Peyer's patch (tissue), 4 donors: ENCODE measurements at regions not wholly inside any gene's neighbourhood (a gene's known extent, or its start where the extent isn't known, plus 50 kb on each side); places are given as distances from the start of the nearest gene placed in this dataset.

ENCODE experiments used
- DNase-seq, 3 donors: peaks; one replicate each; pipeline ENCODE4 v3.0.0-alpha.2; 2017 to 2019
- H3K27ac ChIP-seq, 4 donors: fragments of 200-600 bp; sonication (generic); one replicate each; pipeline ENCODE4 v1.5.1; 2016 to 2019
- H3K27me3 ChIP-seq, 2 donors: fragments of 200-600 bp; sonication (generic); one replicate each; pipeline ENCODE4 v1.5.1; 2019
- H3K36me3 ChIP-seq, 3 donors: fragments of 200-600 bp; sonication (generic); one replicate each; pipeline ENCODE4 v1.5.1; 2016 to 2019
- H3K4me1 ChIP-seq, 4 donors: fragments of 200-600 bp; sonication (generic); one replicate each; pipeline ENCODE4 v1.5.1; 2016 to 2019
- H3K4me3 ChIP-seq, 4 donors: fragments of 200-600 bp; sonication (generic); 1 replicate in 3 of 4; 2 replicates in 1 of 4; pipeline ENCODE4 v1.5.1; 2016 to 2019; ENCODE audit warnings: mild to moderate bottlenecking in 1 of 4
- H3K9me3 ChIP-seq, 4 donors: fragments of 200-600 bp; sonication (generic); one replicate each; pipeline ENCODE4 v1.5.1; 2016 to 2019; ENCODE audit warnings: mild to moderate bottlenecking in 1 of 4
- POLR2A ChIP-seq, 2 donors: fragments of 450-650 bp; IDR thresholded peaks; one replicate each; pipeline ENCODE4 v1.5.1; 2017; ENCODE audit warnings: antibody characterized with exemption in 2 of 2, mild to moderate bottlenecking in 2 of 2, moderate library complexity in 2 of 2
- TF ChIP-seq, protein P1 (sequence below), 6 experiments: fragments of 450-650 bp in 4 of 6; fragments of 200-600 bp in 2 of 6; sonication (generic) in 1 of 6; IDR thresholded peaks; one replicate each; pipeline ENCODE4 v1.5.1; 2017 to 2019; ENCODE audit warnings: antibody characterized with exemption in 6 of 6, mild to moderate bottlenecking in 3 of 6, moderate library complexity in 1 of 6

DNA sequence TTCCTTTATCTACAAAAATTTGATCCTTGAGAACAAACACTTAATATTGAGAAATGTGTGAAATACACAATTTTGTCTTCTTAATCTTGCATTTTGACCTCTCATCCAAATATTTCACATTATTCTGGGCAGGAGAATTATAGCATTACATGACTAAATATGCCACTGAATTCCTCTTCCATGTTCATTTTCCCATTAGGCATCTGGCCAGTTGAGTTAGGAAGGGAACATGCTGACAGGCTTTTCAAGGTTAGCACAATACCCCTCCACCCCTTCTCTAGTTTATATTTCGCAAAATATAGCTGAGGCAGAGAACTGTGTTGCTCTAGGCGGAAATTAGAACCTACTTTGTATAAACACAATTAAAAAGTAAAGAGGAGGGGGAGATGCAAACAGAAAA lies 271.7 kb upstream of the ZC3H12C start:
- TF ChIP-seq, protein P1, sequence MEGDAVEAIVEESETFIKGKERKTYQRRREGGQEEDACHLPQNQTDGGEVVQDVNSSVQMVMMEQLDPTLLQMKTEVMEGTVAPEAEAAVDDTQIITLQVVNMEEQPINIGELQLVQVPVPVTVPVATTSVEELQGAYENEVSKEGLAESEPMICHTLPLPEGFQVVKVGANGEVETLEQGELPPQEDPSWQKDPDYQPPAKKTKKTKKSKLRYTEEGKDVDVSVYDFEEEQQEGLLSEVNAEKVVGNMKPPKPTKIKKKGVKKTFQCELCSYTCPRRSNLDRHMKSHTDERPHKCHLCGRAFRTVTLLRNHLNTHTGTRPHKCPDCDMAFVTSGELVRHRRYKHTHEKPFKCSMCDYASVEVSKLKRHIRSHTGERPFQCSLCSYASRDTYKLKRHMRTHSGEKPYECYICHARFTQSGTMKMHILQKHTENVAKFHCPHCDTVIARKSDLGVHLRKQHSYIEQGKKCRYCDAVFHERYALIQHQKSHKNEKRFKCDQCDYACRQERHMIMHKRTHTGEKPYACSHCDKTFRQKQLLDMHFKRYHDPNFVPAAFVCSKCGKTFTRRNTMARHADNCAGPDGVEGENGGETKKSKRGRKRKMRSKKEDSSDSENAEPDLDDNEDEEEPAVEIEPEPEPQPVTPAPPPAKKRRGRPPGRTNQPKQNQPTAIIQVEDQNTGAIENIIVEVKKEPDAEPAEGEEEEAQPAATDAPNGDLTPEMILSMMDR (IDR thresholded peaks at IDR 0.05): no peak
- TF ChIP-seq POLR2A (IDR thresholded peaks at IDR 0.05): no peak

GRCh38 chr11:109822436-109823102 lies 270.6 kb upstream of the ZC3H12C start:
- Histone ChIP-seq H3K27me3 (no peaks in the 10 kb centered on the region), H3K27ac (no peak overlapping the region), H3K36me3 (no peaks in the 10 kb centered on the region), H3K4me1 (no peaks in the 10 kb centered on the region), H3K9me3 (no peaks in the 10 kb centered on the region), H3K4me3 (no peak overlapping the region)
- DNase-seq: no peak
- TF ChIP-seq POLR2A (IDR thresholded peaks at IDR 0.05): no peak
- TF ChIP-seq, protein P1 (IDR thresholded peaks at IDR 0.05): no peak

More for the DNA sequence above, 271.7 kb upstream of the ZC3H12C start:
- Histone ChIP-seq H3K4me1 (no peaks in the 10 kb centered on the region), H3K27ac (no peak overlapping the region), H3K36me3 (no peaks in the 10 kb centered on the region), H3K27me3 (no peaks in the 10 kb centered on the region), H3K4me3 (no peak overlapping the region), H3K9me3 (no peaks in the 10 kb centered on the region)
- no peak for DNase-seq

DNA sequence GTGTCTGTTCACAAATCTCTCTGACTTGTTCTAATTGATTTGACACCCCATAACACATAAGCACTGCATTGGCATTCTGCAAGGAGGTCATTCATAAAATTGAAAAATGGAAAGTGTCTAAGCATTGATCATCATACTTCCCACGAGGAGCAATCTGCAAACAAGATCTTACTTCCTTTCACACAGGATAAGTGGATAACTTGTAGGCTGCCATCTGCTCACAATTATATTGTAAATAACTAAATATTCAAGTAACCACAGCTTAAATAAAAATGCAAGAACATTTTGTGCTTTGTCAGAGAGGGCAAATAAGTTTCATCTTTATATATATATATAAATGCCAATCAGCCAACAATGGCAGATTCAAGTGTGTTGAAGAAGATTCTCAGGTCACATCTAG lies 264.8 kb upstream of the ZC3H12C start:
- Histone ChIP-seq H3K4me1 (no peaks in the 10 kb centered on the region), H3K9me3 (no peaks in the 10 kb centered on the region), H3K4me3 (no peak overlapping the region), H3K27me3 (no peaks in the 10 kb centered on the region), H3K36me3 (no peaks in the 10 kb centered on the region), H3K27ac (no peak overlapping the region)
- DNase-seq: no peak
- TF ChIP-seq, protein P1 (IDR thresholded peaks at IDR 0.05): no peak
- TF ChIP-seq POLR2A (IDR thresholded peaks at IDR 0.05): no peak

DNA sequence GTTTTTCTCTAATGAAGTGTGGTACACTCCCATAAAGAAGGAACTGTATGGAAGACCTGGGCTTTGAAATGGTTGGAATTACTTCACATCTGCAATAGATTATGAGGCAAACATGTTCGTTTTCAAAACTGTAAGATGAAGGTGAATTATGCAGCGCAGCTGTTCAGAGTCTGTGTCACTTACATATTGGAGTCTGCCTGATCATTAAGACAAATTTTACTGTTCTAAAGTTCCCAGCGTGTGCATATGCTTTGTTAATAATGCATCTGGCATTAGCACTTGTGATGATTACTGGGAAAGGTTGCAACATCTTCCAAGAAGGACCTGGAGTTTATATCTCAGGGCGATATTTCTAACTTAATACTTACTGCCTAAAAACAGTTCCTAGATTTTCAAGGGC lies 255.2 kb upstream of the ZC3H12C start:
- Histone ChIP-seq H3K27ac (no peak overlapping the region), H3K36me3 (no peaks in the 10 kb centered on the region), H3K9me3 (no peaks in the 10 kb centered on the region), H3K4me3 (no peak overlapping the region), H3K27me3 (no peaks in the 10 kb centered on the region), H3K4me1 (no peaks in the 10 kb centered on the region)
- TF ChIP-seq, protein P1 (IDR thresholded peaks at IDR 0.05): no peak
- TF ChIP-seq POLR2A (IDR thresholded peaks at IDR 0.05): no peak
- no peak for DNase-seq

GRCh38 chr11:109845437-109845836 lies 247.8 kb upstream of the ZC3H12C start:
- Histone ChIP-seq H3K27ac (no peak overlapping the region), H3K4me3 (no peak overlapping the region), H3K36me3 (no peaks in the 10 kb centered on the region), H3K27me3 (no peaks in the 10 kb centered on the region), H3K9me3 (no peaks in the 10 kb centered on the region), H3K4me1 (no peaks in the 10 kb centered on the region)
- TF ChIP-seq, protein P1 (IDR thresholded peaks at IDR 0.05): no peak
- no peak for TF ChIP-seq POLR2A (IDR thresholded peaks at IDR 0.05)
- no peak for DNase-seq

DNA sequence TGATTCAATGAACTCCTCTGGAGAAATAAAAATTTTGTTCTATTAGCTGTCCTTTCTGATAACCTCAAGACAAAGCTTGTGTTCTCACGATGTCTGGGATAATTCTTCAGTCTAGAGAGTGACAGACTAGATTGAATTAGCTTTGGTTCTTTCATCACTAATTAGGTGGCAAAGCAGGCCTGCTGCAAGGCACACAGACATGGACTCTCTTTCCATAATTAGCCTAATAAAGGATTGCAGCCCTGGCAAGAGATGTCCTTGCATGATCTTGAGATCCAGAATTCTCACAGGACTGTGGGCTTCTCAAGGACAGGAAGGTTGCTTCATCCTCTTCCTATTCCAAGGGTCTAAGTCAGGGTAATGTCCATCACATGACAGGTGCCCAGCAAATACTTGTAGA lies 245.6 kb upstream of the ZC3H12C start:
- Histone ChIP-seq H3K36me3 (no peaks in the 10 kb centered on the region), H3K9me3 (no peaks in the 10 kb centered on the region), H3K27ac (no peak overlapping the region), H3K4me3 (no peak overlapping the region), H3K27me3 (no peaks in the 10 kb centered on the region), H3K4me1 (no peaks in the 10 kb centered on the region)
- no peak for TF ChIP-seq POLR2A (IDR thresholded peaks at IDR 0.05)
- TF ChIP-seq, protein P1 (IDR thresholded peaks at IDR 0.05): no peak
- DNase-seq: no peak
